HL-60 (cell line): ENCODE measurements at regions not wholly inside any gene's neighbourhood (a gene's known extent, or its start where the extent isn't known, plus 50 kb on each side); places are given as distances from the start of the nearest gene placed in this dataset.

ENCODE experiments used
- DNase-seq, 2 experiments: peaks; one replicate each; pipeline ENCODE4 v3.0.0-alpha.2; 2010 to 2020; ENCODE audit warnings: low read depth in 1 of 2, low spot score in 1 of 2
- H3K27ac ChIP-seq: fragments of 250-450 bp; sonication (Bioruptor Pico); replicated peaks from 2 replicates; pipeline ENCODE4 v1.5.1; 2020; ENCODE audit warnings: mild to moderate bottlenecking, moderate library complexity
- H3K27me3 ChIP-seq: fragments of 250-450 bp; sonication (Bioruptor Pico); 2 replicates; pipeline ENCODE4 v1.5.1; 2021; ENCODE audit warnings: mild to moderate bottlenecking, moderate library complexity; ENCODE audit not compliant: insufficient read depth, poor library complexity, severe bottlenecking
- H3K4me3 ChIP-seq: replicated peaks from 2 replicates; pipeline ENCODE4 v1.5.1; 2011; ENCODE audit warnings: mild to moderate bottlenecking, control low read depth, low read length; ENCODE audit not compliant: insufficient read depth
- GABPA ChIP-seq: IDR thresholded peaks from 2 replicates; pipeline ENCODE4 v1.6.1; 2012; ENCODE audit warnings: low read depth
- POLR2AphosphoS5 ChIP-seq: IDR thresholded peaks from 2 replicates; pipeline ENCODE4 v1.6.1; 2012; ENCODE audit warnings: low read depth
- REST ChIP-seq: IDR thresholded peaks from 2 replicates; pipeline ENCODE4 v1.6.1; 2012; ENCODE audit warnings: low read depth; ENCODE audit not compliant: insufficient replicate concordance
- SPI1 ChIP-seq: IDR thresholded peaks from 2 replicates; pipeline ENCODE4 v1.6.1; 2012; ENCODE audit warnings: low read depth, mild to moderate bottlenecking, borderline replicate concordance
- TF ChIP-seq, protein P1 (sequence below): IDR thresholded peaks from one replicate; pipeline ENCODE4 v1.5.1; 2011; ENCODE audit warnings: low read length, control low read depth, inconsistent platforms; ENCODE audit not compliant: insufficient read depth

- Histone ChIP-seq H3K4me3 (no peak overlapping the region), H3K27ac (no peak overlapping the region), H3K27me3 (no peaks in the 10 kb centered on the region)
- no peak for DNase-seq
- no peak for TF ChIP-seq REST
- TF ChIP-seq SPI1: no peak
- TF ChIP-seq, protein P1, sequence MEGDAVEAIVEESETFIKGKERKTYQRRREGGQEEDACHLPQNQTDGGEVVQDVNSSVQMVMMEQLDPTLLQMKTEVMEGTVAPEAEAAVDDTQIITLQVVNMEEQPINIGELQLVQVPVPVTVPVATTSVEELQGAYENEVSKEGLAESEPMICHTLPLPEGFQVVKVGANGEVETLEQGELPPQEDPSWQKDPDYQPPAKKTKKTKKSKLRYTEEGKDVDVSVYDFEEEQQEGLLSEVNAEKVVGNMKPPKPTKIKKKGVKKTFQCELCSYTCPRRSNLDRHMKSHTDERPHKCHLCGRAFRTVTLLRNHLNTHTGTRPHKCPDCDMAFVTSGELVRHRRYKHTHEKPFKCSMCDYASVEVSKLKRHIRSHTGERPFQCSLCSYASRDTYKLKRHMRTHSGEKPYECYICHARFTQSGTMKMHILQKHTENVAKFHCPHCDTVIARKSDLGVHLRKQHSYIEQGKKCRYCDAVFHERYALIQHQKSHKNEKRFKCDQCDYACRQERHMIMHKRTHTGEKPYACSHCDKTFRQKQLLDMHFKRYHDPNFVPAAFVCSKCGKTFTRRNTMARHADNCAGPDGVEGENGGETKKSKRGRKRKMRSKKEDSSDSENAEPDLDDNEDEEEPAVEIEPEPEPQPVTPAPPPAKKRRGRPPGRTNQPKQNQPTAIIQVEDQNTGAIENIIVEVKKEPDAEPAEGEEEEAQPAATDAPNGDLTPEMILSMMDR: no peak
- no peak for TF ChIP-seq POLR2AphosphoS5
- TF ChIP-seq GABPA: no peak
These were observed 1695.4 kb upstream of the WWC1 start for GRCh38 chr5:166596043-166596442.

- TF ChIP-seq GABPA (no peak), SPI1 (no peak)
- DNase-seq: no peak
- H3K27me3 ChIP-seq: no peaks in the 10 kb centered on the region
- no peak overlapping the region for H3K27ac ChIP-seq
- no peak overlapping the region for H3K4me3 ChIP-seq
These were observed 1689.2 kb upstream of the WWC1 start for GRCh38 chr5:166602271-166602670.

DNA sequence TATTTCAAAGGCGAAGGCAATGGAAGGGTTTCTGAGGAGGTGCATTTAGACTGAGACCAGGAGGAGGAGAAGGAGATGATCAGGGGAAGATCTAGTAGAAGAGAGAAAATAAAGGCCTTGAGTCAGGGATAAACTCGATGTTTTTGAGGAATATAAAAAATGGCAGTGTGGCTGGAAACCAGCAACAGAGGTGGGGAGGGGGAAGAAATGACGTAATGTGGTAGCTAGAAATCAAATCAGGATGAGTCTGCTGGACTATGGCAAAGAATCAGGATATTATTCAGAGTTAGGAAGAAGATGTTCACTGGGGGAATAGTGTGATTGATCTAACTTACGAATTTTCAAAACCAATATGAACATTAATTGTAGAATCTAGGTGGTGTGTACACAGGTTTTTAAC lies 1673.9 kb upstream of the WWC1 start:
- TF ChIP-seq, protein P1: no peak
- TF ChIP-seq REST (no peak), GABPA (no peak), POLR2AphosphoS5 (no peak), SPI1 (no peak)
- Histone ChIP-seq H3K4me3 (no peak overlapping the region), H3K27me3 (no peaks in the 10 kb centered on the region), H3K27ac (no peak overlapping the region)
- no peak for DNase-seq

DNA sequence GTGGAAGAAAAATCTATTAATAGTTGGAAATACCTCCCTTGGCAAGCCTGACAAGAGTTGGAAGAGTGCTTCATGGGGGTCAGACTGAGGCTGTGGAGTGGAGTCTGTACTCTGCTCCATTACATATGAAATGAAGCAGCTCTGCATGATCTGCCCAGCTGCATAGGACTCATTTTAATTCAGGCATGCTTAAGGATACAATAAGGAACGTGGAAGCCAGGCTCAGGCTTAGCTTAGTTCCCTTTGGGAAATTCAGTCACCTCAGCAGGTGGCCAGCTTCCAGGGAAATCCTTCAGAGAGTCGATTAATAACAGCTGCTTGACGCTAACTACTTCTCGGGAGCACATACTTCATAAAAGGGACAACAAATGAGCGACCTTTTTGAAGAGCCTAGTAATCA lies 1672.9 kb upstream of the WWC1 start:
- Histone ChIP-seq H3K27ac (no peak overlapping the region), H3K4me3 (no peak overlapping the region), H3K27me3 (no peaks in the 10 kb centered on the region)
- TF ChIP-seq REST: no peak
- TF ChIP-seq GABPA: no peak
- no peak for TF ChIP-seq SPI1
- TF ChIP-seq POLR2AphosphoS5: no peak
- TF ChIP-seq, protein P1: no peak
- no peak for DNase-seq
